ELR (cell line): ENCODE measurements at regions not wholly inside any gene's neighbourhood (a gene's known extent, or its start where the extent isn't known, plus 50 kb on each side); places are given as distances from the start of the nearest gene placed in this dataset.
"Not testable (repeated sequence)": the region's sequence is repeated elsewhere in the genome, so short reads cannot be mapped to it uniquely, and the experiment has no call there.

Experiments
- DNase-seq: peaks from one replicate; pipeline ENCODE4 v3.0.0-alpha.2; 2015; ENCODE audit warnings: low read depth

- DNase-seq = peak; percentile 33
These were observed 724.5 kb upstream of the RAG2 start for GRCh38 chr11:37322333-37323194.

DNA sequence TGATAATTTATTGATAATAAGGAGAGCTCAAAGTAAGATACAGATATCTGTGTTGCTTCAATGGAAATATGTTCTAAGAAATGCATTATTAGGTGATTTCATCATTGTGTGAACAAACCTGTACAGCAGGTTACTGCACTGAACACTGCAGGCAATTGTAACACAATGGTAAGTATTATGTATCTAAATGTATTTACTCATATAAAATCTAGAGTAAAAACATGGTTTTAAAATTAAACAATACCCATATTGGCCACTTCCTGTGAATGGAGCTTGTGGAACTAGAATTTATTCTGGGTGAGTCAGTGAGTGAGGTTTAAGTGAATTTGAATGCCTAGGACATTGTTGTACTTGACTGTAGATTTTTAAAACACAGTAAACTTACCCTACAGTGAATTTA lies 722.9 kb upstream of the RAG2 start:
- DNase-seq = peak; percentile 62

DNA sequence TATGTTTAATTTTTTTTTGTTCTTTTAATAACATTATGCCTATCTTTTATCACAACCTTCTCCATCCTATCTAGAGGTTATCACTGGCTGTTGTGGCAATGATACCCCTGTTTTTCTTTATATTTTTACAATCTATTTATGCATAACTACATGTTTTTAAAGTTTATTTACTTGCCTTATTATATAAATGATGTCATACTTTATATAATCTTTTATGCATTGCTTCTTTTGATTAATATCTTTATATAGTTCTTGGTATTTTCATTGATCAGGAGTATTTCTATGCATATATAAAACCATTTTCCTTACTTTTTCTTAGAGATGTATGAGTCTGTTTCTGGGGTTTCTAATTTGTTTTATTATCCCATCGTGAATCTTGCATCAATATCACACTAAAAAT lies 719.8 kb upstream of the RAG2 start:
- no peak for DNase-seq

DNA sequence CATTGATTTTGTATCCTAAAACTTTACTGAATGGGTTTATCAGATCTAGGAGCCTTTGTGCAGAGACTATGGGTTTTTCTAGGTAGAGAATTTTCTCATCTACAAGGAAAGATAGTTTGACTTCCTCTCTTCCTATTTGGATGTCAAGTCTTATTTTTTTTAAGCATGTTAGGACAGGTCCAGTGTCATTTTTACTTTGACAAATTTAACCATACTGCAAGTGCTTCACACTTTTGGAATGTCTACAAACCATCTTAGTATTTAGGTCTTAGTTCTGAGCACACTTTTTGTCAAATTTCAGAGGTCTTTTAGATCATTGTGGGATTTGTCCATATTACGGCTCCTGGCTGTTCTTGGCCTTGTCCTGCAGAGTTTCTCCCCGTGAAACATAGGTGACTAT lies 715.2 kb upstream of the RAG2 start:
- DNase-seq = no peak

GRCh38 chr11:37306563-37306962 lies 708.5 kb upstream of the RAG2 start:
- DNase-seq = no peak

DNA sequence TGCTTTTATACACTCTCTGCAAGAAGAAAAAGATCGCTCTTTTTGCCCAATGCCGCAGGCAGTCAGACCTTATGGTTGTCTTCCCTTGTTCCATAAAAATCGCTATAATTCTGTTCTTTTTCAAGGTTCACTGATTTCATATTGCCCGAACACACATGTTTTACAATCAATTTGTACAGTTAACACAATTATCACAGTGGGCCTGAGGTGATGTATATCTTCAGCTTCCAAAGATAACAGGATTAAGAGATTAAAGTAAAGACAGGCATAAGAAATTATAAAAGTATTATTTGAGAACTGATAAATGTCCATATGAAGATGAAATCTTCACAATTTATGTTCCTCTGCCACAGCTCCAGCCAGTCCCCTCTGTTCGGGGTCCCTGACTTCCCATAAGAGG lies 703.4 kb upstream of the RAG2 start:
- DNase-seq = not testable (repeated sequence)

GRCh38 chr11:37298173-37298572 lies 700.1 kb upstream of the RAG2 start:
- no peak for DNase-seq

- DNase-seq = no peak
These were observed 688.9 kb upstream of the RAG2 start for GRCh38 chr11:37286890-37287289.

- no peak for DNase-seq
These were observed 684.3 kb upstream of the RAG2 start for GRCh38 chr11:37282367-37282766.

DNA sequence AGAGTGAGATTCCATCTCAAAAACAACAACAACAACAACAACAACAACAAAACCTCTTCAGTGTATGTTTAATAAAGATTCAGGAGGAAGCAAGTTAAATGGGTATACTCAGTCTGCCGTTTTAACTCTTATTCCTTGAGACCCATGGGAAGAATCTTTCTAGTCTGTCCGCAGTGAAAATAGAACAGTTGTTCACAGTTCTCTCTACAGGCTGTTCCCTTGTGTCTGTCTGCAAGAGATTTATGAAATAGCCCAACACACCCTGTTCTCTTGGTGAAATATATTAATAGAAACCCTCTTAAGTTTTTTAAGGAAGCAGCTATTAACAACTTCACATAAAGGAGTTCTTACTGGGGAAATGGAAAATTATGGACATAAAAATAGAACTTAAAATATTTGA lies 682.2 kb upstream of the RAG2 start:
- no peak for DNase-seq

DNA sequence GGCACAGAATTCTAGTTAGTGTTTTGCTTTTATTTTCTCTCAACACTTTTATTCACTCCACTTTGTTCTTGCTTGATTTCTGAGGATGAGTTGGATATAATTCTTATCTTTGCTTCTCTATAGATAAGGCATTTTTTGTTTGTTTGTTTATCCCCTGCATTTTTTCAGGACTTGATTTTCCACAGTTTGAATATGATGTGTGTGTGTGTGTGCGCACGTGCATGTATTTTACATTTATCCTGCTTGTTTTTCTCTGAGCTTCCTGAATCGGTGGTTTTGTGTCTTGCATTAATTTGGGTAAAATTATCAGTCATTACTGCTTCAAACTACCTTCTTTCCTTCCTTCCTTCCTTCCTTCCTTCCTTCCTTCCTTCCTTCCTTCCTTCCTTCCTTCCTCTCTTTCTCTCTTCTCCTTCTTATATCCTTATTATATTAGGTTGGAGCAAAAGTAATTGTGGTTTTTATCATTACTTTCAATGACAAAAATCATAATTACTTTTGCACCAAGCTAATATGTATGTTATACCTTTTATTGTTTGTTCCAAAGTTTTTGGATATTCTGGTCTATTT lies 679.9 kb upstream of the RAG2 start:
- DNase-seq = no peak

DNA sequence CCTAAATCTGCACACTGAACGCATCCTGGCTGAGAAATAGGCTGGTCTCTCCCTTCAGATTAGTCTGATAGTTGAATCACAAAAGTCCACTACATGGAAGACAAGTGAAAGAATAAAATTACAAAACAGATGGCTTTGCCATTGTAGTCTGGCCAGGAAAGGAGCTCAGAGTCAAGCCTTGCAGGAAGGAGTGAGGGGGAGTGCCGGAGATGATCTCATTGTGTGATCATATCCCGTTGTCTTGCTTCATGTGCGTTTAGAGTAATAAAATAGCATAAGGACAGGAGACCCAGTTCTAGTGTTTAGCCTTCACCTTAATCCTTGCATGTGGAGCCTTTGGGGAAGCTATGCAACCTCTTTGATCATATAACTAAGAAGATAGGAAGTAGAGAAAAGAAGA lies 666.7 kb upstream of the RAG2 start:
- DNase-seq = peak; percentile 66

- peak; percentile 23 for DNase-seq
These were observed 666.0 kb upstream of the RAG2 start for GRCh38 chr11:37264060-37264459.

DNA sequence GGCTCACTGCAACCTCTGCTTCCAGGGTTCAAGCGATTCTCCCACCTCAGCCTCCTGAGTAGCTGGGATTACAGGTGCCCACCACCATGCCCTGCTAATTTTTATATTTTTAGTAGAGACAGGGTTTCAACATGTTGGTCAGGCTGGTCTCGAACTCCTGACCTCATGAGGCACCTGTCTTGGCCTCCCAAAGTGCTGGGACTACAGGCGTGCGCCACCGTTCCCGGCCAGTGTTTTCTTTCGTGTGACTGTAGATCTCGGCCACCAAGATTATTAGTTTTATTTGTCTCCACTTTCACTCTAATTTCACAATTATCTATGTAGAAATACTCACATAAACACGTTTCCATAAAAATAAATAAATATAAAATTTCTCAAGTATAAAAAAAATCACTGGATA lies 665.4 kb upstream of the RAG2 start:
- DNase-seq = not testable (repeated sequence)

DNA sequence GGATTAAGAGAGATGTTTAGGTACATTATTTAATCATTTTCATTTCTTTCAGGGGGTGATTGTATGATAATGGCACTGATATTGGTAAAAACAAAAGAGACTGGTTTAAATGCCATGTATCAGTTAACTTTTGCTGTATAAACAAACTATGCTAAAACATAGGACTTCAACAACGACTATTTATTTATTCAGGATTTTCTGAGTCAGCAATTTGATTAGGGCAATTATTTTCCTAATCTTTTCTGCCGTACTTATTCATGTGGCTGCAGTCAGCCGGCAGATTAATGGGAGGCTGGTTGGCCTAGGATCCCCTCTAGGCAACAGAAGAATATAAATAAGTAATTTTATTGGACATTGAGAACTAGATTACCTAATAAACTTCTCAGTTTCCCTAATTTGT lies 661.7 kb upstream of the RAG2 start:
- DNase-seq = no peak

- DNase-seq = no peak
These were observed 650.1 kb upstream of the RAG2 start for GRCh38 chr11:37248145-37248544.

GRCh38 chr11:37246092-37246491 lies 648.1 kb upstream of the RAG2 start:
- not testable (repeated sequence) for DNase-seq

DNA sequence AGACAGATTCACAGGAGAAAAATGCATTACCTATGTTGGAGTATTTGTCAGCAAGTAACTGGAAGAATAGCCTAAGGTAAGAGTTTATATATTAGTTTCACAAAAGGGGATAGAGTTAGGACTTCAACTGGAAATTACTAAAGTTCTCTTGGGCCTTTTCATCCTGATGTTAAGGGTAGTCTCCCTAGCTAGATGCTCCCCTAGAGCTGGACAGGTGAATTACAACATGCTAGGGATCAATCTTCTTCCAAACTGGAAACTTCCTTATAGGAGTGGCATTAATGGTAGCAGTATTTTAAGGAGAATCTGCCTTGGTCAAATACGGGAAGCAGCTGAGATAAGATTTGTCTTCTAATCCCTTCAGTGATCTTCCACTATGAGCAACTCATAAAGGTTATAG lies 632.8 kb upstream of the RAG2 start:
- peak; percentile 11 for DNase-seq

- no peak for DNase-seq
These were observed 625.9 kb upstream of the RAG2 start for GRCh38 chr11:37223962-37224361.

GRCh38 chr11:37203006-37203405 lies 605.0 kb upstream of the RAG2 start:
- DNase-seq = no peak

- DNase-seq = no peak
These were observed 601.0 kb upstream of the RAG2 start for GRCh38 chr11:37199082-37199481.

- no peak for DNase-seq
These were observed 586.3 kb upstream of the RAG2 start for GRCh38 chr11:37184326-37184725.

GRCh38 chr11:37182031-37182430 lies 584.0 kb upstream of the RAG2 start:
- no peak for DNase-seq

GRCh38 chr11:37177721-37178120 lies 579.7 kb upstream of the RAG2 start:
- DNase-seq = no peak
